ENCODE measurements at regions not wholly inside any gene's neighbourhood (a gene's known extent, or its start where the extent isn't known, plus 50 kb on each side); places are given as distances from the start of the nearest gene placed in this dataset.
"Not testable (repeated sequence)": the region's sequence is repeated elsewhere in the genome, so short reads cannot be mapped to it uniquely, and the experiment has no call there.

GRCh38 chr3:22862111-22862510 is 341.0 kb upstream of the UBE2E2 start:
- H3K36me3 Mint-ChIP-seq, result no peaks in the 10 kb centered on the region
- TF ChIP-seq ATF2 (CRISPR knock-in tag; IDR thresholded peaks at IDR 0.05; ENCODE audit: borderline replicate concordance, low read depth), result no peak
- 0 out of 2 replicates have a peak, but pooled peaks have one; percentile 27 for TF ChIP-seq CTCF (IDR thresholded peaks at IDR 0.05)
- no peak for TF ChIP-seq FOXJ3 (CRISPR knock-in tag; IDR thresholded peaks at IDR 0.05; ENCODE audit: borderline replicate concordance)
- no peak for TF ChIP-seq TP53 (CRISPR knock-in tag; IDR thresholded peaks at IDR 0.05)
- no peak for TF ChIP-seq TEAD4 (CRISPR knock-in tag; IDR thresholded peaks at IDR 0.05)
- H3K9me3 Mint-ChIP-seq, result no peaks in the 10 kb centered on the region
- ChIA-PET POLR2A (no interaction called here), CTCF (no interaction called here)
- ATAC-seq (peak; percentile 100), DNase-seq (ENCODE audit: low spot score) (no peak)
- peaks cover 6% of the 10 kb centered on the region for H3K4me1 Mint-ChIP-seq
- H3K4me3 Mint-ChIP-seq, result no peak overlapping the region
- no peaks in the 10 kb centered on the region for H3K27me3 Mint-ChIP-seq (ENCODE audit: low read depth)
- no peak overlapping the region for H3K27ac Mint-ChIP-seq

- ATAC-seq; H3K27me3 Mint-ChIP-seq (ENCODE audit: low read depth); DNase-seq (ENCODE audit: low spot score); H3K36me3 Mint-ChIP-seq; POLR2A ChIA-PET; H3K27ac Mint-ChIP-seq; CTCF ChIA-PET; H3K9me3 Mint-ChIP-seq; H3K4me3 Mint-ChIP-seq; H3K4me1 Mint-ChIP-seq: not testable (repeated sequence)
These were observed 320.3 kb upstream of the UBE2E2 start for GRCh38 chr3:22882834-22883233.

GRCh38 chr3:22885039-22885438 is 318.1 kb upstream of the UBE2E2 start:
- ChIA-PET POLR2A (no interaction called here), CTCF (no interaction called here)
- Mint-ChIP-seq H3K4me1 (no peaks in the 10 kb centered on the region), H3K9me3 (no peaks in the 10 kb centered on the region), H3K27ac (no peak overlapping the region), H3K27me3 (ENCODE audit: low read depth) (no peaks in the 10 kb centered on the region), H3K4me3 (no peak overlapping the region), H3K36me3 (no peaks in the 10 kb centered on the region)
- TF ChIP-seq USF1 (CRISPR knock-in tag; IDR thresholded peaks at IDR 0.05) (no peak), ZNF512 (CRISPR knock-in tag; IDR thresholded peaks at IDR 0.05; ENCODE audit: borderline replicate concordance) (no peak), NR1H2 (CRISPR knock-in tag; IDR thresholded peaks at IDR 0.05) (no peak), ZNF281 (CRISPR knock-in tag; IDR thresholded peaks at IDR 0.05) (no peak), ZNF317 (CRISPR knock-in tag; IDR thresholded peaks at IDR 0.05; ENCODE audit: borderline replicate concordance, low read depth) (no peak), FOXP4 (CRISPR knock-in tag; IDR thresholded peaks at IDR 0.05) (no peak), CDX4 (CRISPR knock-in tag; IDR thresholded peaks at IDR 0.05; ENCODE audit: borderline replicate concordance) (no peak), ZNF121 (CRISPR knock-in tag; IDR thresholded peaks at IDR 0.05) (no peak), E2F1 (CRISPR knock-in tag; IDR thresholded peaks at IDR 0.05) (no peak), ETV6 (CRISPR knock-in tag; IDR thresholded peaks at IDR 0.05) (no peak), GABPB1 (CRISPR knock-in tag; IDR thresholded peaks at IDR 0.05) (no peak), E2F5 (CRISPR knock-in tag; IDR thresholded peaks at IDR 0.05) (no peak), MXD4 (CRISPR knock-in tag; IDR thresholded peaks at IDR 0.05; ENCODE audit: borderline replicate concordance) (no peak)
- DNase-seq (ENCODE audit: low spot score) (no peak), ATAC-seq (no peak)

All from WTC11 (cell line).